GM12864 (cell line): ENCODE measurements at regions not wholly inside any gene's neighbourhood (a gene's known extent, or its start where the extent isn't known, plus 50 kb on each side); places are given as distances from the start of the nearest gene placed in this dataset.

Experiments used
- DNase-seq: peaks from one replicate; pipeline ENCODE4 v3.0.0-alpha.2; 2011; ENCODE audit warnings: low read depth
- H3K4me3 ChIP-seq: 2 replicates; pipeline ENCODE4 v1.5.1; 2011; ENCODE audit warnings: mild to moderate bottlenecking, low read depth, low read length, control low read depth
- CTCF ChIP-seq: IDR thresholded peaks from 2 replicates; pipeline ENCODE4 v1.5.1; 2011; ENCODE audit warnings: low read depth, mild to moderate bottlenecking, moderate library complexity, low read length, control low read depth, inconsistent platforms; ENCODE audit errors: missing control alignments

DNA sequence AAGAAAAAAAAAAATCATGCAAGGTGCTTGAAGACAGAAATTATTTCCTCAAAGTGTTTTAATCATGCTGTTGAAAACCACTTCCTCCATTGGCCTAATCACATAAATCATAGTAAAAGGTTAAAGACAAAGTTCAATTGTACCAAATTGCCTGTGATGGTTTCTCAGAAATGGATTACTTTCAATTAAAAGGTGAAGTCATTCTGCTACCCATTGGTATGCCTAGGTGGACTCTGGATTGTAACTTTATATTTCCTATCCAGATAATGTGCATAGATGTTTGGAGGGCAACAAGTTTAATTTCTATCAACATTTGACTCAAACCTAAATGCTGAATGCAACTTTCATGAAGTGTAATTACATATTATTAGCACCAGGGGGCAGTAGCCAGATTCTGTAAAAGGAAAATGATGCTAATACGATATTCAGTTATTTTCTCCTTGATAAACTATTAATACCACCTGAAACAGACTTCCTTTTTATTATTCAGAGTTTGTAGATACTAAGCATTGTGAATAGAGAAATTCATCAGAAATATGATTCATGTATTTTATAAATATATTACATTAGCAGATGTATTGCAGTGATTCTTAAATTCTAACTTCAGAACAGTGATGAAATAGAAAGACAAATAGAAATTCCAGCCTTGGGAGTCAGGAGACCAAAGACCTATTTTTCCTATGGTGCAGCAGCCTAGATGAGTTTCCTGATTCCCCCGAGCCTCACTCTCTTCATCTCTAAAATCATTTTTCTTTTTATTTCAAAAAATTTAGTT lies 148.2 kb downstream of the CAAP1 start:
- no peak for DNase-seq
- H3K4me3 ChIP-seq = no peak overlapping the region
- TF ChIP-seq CTCF = peak; percentile 47

GRCh38 chr9:26742828-26743476 lies 149.7 kb downstream of the CAAP1 start:
- no peak for DNase-seq
- no peak overlapping the region for H3K4me3 ChIP-seq
- no peak for TF ChIP-seq CTCF

GRCh38 chr9:26735160-26735559 lies 157.4 kb downstream of the CAAP1 start:
- H3K4me3 ChIP-seq = no peak overlapping the region
- no peak for TF ChIP-seq CTCF
- DNase-seq = no peak

- no peak overlapping the region for H3K4me3 ChIP-seq
- DNase-seq = no peak
- no peak for TF ChIP-seq CTCF
Observed at GRCh38 chr9:26729187-26729586, 163.4 kb downstream of the CAAP1 start.

DNA sequence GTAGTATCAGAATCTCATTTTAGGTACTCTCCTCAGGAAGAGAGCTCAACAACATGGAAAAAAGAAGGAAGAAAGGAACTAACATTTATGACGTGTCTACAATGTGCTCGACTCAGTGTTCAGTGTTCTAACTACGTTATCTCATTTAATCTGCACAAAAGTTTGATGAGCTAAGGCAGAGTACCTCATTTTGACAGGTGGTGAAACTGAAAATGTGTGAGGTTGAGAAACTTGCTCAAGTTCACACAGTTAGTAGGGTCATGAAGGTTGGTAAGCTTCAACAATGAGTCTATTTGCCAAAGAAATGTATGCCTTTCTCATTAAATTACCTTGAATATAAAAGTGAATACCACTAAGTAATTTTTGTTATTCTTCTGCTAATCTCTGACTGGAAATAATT lies 165.1 kb downstream of the CAAP1 start:
- no peak for TF ChIP-seq CTCF
- no peak overlapping the region for H3K4me3 ChIP-seq
- DNase-seq = no peak

- no peak for DNase-seq
- no peak overlapping the region for H3K4me3 ChIP-seq
- no peak for TF ChIP-seq CTCF
Observed at GRCh38 chr9:26725573-26725972, 167.0 kb downstream of the CAAP1 start.

DNA sequence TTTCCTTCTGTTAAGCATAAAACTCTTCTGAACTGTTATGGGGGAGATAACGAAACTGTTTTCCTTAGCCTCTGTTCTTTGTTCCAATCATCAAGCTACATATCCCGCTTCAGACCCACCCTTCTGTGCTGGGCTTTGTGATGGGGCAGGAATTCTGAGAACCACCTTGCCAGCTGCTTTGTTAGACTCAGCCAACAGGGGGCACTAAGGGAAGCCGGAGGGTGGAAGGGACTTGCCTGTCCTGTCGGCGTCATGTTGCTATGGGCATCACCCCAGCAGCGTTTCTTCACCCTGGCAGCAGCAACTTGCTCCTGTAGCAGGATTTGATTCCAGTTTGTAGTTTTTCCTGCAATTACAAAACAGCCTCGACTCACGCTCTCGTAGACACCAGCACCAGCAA lies 169.1 kb downstream of the CAAP1 start:
- peak; percentile 43 for TF ChIP-seq CTCF
- no peak for DNase-seq
- H3K4me3 ChIP-seq = no peak overlapping the region
